CD4-positive, alpha-beta T cell treated with Interleukin-4 for 1 hour (primary cell): ENCODE measurements at regions not wholly inside any gene's neighbourhood (a gene's known extent, or its start where the extent isn't known, plus 50 kb on each side); places are given as distances from the start of the nearest gene placed in this dataset.

Experiments
- DNase-seq, 2 donors: peaks; one replicate each; pipeline ENCODE4 v3.0.0-alpha.2; 2020 to 2022

DNA sequence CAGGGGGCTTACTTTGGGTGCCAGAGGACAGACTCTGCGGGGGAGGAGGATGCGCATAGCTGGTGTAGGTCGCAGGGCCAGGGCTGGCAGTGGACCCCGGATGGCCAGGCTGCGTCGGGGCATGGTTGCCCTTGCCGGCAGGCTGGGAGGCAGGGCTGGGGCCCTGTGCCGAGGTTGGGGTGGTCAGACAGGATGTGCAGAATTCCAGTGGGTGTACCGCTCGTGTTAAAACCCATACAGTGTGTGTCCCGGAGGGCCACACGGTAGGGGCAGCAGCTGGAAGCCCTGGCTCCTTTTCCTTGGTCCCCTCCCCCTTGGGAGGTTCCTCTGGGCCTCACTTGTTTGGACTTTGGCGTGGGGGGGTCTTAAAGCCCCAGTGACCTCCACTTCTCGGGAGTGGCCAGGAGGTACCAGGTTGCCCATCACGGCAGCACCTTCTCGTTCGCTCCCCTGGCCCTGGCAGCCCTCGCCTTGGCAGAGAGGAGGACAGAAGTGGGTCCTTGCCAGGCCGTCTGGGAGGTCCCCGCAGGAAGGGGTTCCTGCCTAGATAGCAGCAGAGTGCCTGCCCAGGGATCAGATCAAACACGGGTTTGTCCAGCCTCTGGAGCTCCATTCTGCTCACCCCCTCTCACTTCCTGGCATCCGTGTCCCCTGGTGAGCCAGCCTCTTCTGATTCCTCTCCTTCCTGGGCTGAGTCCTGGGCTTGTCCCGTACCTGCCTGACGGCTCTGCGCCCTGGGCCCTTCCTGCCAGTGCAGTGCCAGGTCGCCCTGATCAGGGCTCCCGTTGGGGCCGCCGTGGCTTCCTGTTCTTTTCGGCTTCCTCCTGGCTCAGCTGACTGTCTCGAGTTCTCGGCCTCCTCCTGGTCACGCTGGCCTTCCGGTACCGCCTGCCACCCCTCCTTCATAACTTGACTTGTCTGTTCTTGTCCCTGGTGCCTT is 56.7 kb upstream of the HGFAC start:
- peak in 1 of 2 donors; percentile 56 for DNase-seq

DNA sequence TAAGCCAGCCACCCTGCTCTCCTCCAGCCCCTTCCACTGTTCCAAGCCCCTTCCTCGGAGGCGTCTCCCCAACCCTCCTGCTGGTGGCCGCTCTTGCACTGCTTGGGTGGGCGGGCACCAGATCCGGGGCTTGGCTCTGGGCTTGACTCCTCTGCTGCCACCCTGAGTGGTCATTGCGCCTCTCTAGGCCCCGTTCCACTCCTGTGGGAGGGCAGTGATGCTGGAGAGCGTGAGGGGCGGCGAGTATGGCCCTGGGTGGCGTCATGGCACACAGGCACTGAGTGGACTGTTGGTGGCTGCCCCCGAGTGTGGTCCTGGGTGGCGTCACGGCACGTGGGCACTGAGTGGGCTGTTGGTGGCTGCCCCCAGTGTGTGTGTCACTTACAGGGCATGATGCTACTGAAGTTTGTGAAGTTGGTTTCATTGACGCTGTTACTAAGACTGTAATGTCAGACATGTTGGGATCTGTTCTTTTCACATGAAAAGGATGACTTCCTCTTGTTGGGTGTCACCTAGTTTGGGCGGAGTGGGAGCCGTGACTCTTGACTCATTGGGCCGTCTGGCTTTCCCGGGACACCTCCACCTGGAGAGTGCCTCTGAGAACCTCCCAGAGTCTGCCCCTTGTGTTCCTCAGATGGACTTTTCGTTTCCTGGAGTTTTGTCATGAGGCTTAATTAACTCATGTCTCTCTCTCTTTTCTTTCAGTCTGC is 55.9 kb upstream of the HGFAC start:
- no peak for DNase-seq

DNA sequence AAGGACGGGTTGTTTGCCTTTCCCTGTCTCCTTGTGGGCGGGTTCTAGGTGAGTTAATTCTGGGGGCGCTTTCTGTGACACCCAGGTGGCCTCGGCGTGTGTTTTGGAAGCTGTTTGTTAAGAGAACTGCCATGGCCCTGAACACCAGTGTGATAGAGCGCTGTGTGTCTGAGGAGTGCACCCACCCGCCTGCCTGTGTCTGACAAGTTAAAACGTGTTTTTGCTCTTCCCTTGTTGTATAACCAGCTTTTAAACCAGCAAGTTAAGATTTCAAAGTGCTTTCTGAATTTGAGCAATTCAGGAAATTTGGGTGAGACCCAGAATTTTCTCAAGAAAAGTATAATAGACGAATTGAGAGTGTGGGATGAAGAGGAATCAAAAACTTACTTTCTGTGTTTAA is 55.2 kb upstream of the HGFAC start:
- no peak for DNase-seq

DNA sequence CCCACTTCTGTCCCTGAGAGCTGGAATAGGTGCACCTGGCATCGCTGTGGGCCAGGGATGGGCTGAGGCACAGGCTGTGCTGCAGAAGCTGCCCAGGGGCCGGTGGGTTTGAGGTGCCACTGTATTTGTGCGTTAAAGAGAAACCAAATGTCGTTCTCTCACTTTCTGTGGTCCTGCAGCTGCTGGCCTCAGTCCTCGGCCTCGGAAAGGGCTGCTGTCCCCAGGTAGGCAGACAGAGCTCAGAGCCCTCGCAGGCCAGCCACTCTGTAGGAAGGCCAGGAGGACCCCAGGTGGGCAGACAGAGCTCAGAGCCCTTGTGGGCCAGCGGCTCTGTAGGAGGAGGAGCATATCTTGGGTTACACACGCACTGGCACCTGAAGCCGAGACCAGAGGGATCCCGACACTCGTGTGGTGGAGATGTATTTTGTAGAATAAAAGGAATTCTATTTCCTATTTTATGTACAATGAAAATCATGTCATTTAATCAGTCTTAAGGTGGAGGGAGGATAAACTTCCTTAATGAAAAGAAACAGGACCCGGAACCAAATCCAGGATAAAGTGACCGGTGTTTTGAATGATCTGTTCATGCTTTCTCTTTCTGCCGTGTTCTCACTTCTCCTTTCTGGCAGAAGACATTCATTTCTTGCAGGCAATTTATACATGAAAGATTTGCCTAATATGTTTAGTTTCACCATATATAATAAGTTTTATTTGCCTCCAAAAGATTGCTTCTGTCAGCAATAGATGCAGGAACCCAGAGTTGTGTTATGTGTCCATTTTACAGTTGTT is 54.4 kb upstream of the HGFAC start:
- DNase-seq, result no peak

DNA sequence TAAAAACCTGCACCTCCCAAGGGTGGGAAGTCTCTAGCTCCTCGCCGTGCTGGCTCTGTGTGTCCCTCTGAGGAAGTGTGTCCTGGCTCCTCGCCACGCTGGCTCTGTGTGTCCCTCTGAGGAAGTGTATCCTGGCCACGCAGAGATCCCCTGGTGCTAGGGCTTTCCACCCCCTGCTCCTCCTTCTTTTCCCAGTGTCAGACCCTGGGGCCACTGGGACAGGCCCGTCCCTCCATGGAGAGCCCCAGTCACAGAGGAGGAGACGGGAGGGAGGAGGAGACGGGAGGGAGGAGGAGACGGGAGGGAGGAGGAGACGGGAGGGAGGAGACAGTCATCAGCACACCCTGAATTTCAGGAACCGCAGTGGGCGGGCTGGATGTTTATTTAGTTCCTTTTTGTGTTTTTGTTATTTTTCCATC is 53.8 kb upstream of the HGFAC start:
- peak in 1 of 2 donors; percentile 45 for DNase-seq

DNA sequence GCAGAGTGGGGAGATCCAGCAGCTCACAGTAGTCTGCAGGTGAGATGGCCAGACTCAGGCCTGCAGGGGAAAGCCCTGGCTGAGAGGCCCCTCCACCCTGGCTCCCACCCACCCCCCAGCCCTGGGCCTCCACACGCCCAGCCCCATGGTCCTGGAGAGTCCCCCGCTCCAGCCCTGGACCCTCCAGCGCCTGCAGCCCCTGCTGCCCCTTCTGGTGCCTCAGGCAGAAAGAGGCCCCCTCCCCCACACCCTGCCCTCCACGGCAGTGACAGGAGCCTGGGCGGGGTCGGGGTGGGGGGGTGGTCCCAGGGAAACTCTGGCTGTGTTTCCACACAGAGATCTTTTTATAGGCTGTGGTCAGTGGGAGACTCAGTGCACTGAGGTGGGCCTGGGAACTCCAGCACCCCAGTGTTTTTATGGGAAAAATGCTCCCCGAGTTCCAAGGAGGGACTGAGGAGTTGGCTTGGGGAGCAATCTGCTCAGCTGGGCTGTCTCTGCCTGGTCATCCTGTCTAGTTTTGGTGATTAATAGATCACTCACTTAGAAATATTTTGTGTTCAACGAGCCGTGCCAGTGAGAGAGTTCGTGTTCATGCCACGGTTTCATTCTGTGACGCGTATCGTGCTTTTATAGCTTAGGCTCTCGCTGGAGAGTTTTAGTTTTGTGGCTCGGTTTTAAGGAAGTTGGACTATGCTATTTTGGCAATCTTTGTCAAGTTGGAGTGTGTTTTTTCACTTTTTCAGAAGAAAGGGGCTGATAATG is 53.1 kb upstream of the HGFAC start:
- DNase-seq, result peak in 1 of 2 donors; percentile 42

DNA sequence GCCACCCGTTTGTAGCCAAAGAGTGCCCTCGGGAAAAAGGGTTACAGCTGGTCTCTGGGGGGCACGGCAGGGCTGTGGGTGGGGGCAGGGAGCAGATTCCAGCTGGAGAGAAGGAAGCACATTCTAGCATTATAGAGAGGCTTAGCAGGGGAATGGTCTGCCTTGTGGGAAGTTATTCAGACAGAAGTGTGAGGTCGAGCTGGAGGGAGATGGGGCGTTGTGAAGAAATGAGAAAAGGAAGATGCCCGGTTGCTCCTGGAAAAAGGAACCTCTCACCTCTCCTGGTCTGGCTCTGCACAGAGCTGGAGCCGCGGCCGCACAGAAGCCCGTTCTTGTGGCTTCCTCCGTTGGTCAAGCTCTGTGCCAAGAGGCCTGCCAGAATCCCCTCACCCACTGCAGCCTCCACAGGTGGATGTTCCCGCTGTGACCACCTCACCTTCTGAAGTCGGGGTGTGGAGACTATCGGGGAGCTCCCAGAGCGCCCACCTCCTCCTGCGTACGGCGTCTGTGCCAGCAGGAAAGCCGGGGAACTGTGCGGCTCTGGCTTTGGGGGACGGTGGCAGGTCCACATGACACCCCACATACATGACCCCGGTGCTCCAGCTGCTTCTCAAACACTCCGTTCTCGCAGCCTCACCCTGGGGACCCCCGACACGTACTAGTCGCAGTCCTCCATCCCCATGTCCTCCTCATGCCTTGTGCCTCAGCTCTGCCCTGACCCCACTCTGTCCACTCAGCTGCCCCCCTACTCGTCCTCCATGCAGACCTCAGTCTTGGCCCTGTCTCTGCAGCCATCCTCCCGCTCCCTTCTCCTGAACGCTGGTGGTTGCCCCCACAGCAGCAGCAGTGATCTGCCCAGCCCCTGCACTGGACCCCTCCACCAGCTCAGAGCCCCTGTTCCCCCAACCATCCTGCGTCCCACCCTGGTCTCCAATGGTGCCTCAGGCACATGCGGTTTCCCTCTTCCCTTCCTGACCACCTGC is 52.2 kb upstream of the HGFAC start:
- peak in 1 of 2 donors; percentile 10 for DNase-seq

DNA sequence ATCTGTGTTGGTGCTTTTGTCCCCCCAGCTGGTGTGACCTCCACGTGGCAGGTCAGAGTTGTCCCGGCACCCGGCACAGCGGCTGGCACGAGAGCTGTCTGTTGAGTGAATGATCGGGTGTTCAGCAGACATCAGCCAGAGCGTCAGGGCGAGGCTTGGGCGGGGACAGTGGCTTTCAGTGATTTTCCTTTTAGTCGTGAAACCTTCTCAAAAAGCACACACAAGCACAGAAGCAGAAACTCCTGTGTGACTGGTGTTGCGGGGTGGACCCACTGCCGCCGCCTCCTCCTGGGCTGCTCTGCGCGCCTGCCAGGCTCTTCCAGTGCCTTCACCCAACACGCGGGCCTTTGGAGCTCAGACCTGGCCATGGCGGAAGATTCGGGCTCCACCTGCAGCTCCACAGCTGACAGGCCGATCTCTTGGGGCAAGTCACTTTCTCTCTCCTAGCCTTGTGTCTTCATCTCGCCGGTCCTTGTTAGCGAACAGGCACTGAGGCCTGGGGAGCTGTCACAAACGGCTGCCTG is 51.4 kb upstream of the HGFAC start:
- no peak for DNase-seq

DNA sequence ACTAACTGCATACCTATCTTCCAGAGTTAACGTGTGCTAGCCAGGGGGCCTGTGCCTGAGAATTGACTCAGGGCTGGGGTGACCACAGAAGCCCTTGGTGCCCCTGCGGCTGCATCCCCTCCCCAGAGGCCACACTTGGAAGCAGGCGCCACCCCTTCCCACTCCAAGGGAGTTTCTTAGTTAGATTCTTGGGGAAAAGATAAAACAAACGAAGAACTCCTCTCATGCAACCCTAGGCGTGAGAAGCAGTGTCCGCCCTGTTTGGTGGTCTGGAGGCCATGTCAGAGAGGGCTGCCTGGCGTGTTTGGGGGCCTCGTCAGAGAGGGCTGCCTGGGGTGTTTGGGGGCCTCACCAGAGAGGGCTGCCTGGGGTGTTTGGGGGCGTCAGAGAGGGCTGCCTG is 50.3 kb upstream of the HGFAC start:
- no peak for DNase-seq
